HG02885 (cell line): ENCODE measurements at regions not wholly inside any gene's neighbourhood (a gene's known extent, or its start where the extent isn't known, plus 50 kb on each side); places are given as distances from the start of the nearest gene placed in this dataset.
"Not testable (repeated sequence)": the region's sequence is repeated elsewhere in the genome, so short reads cannot be mapped to it uniquely, and the experiment has no call there.

Experiments
- ATAC-seq: cut with Tn5 transposase; IDR thresholded peaks from one replicate; pipeline ENCODE4 v1.9.1; 2021; ENCODE audit warnings: mild to moderate bottlenecking; ENCODE audit not compliant: unreplicated experiment, poor library complexity

- ATAC-seq, result not testable (repeated sequence)
Observed at GRCh38 chr2:21379668-21380067, 255.9 kb downstream of the TDRD15 start.

GRCh38 chr2:21381421-21381820 is 257.7 kb downstream of the TDRD15 start:
- no peak for ATAC-seq

DNA sequence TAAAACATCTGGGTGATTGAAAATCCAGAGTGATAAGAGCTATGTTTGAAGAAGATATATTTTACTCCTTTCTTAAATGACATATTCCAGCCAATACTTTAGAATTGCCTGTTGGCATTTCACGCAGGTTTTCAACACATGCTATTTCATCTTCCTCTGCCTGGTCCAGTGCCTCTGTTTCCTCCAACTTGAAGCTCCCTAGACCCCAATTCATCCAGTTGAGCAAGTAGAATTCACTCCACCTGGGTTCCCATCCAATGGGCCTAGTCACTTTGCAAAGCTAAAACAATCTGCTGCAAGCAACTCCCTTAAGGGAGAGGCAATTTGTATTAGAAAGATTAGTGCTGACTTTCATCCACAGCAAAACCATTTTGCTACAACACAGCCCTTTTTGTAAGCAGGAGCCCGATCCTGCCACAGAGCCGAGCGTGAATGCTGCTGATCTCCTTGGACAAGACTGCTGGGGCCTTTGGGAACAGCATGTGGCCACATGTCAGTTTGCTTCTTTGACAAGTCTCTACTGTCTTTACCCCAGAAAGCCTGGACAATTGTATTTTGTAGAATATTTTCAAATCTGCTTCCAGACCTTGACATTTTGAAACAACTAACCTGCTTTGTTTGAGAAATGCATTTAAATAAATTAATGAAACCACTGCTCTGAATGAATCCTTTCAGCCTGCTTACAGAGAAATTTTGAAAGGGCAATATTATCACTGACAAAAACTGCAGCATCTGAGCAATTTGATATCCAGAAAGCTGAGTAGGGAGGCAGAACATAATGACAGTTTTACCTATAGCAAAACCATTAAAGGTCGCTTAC is 259.1 kb downstream of the TDRD15 start:
- no peak for ATAC-seq

DNA sequence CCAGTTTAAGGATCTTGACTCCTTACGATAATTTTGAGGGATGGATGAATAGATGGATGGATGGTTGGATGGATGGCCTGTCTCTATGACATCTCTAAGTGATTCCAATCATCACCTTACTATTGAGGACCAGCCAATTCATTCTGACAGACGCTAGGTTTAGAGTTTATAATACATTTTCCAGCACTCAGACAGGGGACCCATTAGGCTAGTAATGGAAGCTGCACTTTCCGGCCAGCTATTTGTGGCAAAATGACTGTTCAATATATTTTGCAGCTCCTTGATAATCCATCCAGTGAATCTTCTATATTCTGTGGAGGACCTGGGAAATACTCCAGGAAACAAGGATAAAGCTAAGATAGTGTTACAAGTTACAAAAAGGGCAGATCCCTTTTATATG is 262.9 kb downstream of the TDRD15 start:
- no peak for ATAC-seq

DNA sequence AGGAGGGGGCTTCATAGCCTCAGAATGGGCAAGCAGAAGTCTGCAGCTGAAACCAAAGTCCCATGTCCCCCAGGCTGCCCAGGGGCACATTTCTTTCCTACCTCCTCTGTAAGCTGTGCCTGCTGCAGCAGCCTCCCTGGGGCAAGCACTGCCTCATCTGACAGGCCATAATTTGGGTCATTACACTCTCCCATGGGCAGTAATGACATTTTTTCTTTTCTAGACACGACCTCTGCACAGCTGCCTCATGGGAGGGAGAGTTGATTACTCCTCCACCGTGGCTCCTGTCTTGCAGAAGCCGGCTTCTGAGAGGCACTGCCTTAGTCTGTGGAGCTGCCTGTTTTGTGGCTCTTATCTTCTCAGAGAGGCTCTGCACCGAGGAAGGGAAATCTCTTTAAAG is 268.9 kb downstream of the TDRD15 start:
- no peak for ATAC-seq

DNA sequence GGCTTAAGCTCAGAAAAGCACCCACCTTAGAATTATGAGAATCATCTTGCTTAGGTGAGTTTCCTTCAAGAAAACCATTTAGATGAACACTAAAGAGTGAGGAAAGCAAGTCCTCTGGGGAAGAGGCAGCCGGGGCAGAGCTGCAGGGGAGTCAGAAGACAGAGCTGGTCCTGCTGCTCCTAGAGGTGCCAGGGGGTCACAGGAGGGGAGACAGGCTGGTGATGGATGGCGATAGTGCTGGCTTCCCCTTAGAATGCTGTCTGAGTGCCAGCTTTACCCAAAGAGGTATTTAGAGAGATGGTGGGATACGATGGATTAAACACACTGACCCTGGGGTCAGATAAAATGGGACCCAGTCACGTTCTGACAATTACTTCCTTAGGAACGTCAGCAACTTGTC is 269.4 kb downstream of the TDRD15 start:
- no peak for ATAC-seq

DNA sequence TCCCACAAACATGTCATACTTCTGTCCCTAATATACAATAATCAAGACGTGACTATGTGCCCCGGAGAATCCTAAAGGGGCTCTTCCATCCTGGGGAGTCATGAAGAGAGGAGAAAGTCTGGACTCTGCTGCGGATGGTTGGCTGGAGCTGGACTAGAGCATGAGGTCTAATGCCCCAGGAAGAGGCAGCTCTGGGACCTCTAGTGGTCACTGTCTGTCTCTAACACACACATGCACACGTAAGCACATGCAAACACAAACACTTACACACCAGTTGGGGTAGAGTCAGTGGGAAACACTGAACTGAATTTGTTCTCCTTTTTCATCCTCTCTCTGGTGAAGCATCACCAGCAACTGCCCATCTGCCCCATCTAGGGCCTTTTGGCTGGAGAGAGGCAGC is 271.6 kb downstream of the TDRD15 start:
- ATAC-seq, result peak; percentile 65

DNA sequence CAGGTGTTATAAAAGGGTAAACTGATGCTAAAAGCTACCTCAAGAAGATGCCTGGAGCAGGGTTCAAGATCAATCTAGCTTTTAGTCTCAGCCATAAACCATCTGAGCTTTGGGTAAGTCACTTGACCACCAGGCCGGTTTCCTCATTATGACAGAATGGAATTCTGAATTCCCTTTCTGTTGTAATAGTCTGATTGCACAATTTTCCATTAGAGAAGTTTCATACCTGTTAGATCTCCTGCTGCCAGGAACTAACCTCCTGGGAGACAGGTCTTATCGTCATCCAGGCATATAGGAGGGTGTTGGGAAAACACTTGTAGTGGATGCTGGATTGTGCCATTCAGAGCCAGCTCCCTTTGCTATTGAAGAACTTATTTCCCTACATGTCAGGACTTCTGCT is 272.5 kb downstream of the TDRD15 start:
- ATAC-seq, result no peak

DNA sequence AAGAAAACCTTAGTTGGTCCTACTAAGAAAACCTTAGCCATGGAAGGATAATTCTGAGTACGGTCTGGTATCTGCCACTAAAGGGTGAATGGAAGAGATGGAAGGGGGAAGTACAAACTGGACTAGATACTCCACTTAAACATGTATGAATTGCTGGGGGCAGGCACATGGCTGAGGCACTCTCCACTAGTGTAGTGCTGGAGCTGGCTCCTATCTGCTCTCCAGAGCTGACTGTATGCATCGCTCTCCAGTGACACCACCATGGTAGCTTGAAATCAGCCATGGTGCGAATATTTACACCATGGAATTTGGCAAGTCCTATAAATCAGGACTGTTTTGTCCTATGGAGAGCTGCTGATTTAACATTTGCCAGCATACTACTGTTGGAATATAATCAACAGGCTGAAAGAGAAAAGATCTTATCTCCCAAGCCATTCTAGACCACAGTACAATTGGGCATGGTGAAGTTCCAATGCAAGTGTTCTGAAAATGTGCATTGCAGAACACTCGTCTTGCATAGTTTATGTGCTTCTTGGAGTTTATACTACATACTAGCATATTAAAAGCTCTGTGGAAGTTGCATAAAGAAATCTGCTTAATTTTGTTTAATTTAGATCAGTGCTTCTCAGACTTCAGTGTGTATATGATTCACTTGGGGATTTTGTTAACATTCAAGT is 277.4 kb downstream of the TDRD15 start:
- no peak for ATAC-seq

DNA sequence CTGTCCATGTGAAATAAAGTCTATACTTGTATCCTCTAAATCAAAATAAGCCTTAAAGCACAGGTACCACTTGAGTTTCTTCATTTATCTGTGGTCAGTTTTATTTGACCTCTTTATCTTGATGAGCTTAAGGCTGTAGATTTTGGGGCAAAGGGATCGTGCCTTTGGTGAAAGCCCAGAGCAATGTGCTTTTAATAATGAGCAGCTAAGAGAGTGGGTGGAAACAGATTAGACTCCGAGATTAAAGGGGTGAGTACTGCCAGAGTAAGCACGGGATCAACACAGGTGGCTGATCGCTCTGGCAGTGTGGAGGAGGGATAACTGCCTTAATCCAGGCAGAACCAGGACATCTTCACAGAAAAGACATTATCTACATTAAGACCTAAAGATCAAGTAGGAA is 280.4 kb downstream of the TDRD15 start:
- ATAC-seq, result no peak

GRCh38 chr2:21404827-21405625 is 281.3 kb downstream of the TDRD15 start:
- ATAC-seq, result no peak

DNA sequence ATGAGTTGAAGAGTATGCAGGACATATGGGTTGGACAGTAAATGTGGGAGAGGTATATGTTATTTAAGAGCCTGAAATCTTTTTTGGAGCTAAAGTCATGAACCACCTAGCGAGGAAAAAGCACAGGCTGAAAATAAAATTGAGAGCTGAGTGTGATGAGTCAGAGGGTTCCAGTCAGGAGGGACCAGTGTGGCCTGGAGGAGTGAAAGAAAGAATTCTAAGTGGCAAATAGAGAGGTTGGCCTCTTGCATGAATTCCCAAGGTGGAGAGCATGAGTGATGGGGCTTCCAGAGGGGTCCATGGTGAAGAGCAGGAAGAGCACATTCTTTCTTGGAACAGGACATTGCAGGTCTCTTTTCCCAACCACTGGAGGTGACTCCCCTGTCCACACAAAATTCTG is 282.6 kb downstream of the TDRD15 start:
- no peak for ATAC-seq

DNA sequence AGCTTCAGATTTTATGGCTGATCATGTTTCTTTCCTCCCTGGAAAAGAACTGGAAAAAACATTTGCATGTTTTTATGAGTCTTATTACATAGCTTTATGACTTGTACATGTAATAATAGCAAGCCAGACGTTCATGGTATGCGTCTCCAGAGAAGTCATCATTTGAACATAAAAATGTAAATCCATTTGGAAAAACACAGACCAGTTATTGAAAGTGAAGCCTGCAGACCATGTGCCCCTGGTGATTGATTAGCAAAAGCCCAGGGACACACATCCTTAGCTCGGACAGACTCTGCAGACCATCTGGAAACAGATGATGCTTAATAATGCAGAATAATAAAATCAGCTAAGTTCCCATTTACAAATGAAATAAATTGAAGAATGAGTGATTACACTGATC is 283.1 kb downstream of the TDRD15 start:
- no peak for ATAC-seq

GRCh38 chr2:21407851-21408250 is 284.1 kb downstream of the TDRD15 start:
- ATAC-seq, result no peak

DNA sequence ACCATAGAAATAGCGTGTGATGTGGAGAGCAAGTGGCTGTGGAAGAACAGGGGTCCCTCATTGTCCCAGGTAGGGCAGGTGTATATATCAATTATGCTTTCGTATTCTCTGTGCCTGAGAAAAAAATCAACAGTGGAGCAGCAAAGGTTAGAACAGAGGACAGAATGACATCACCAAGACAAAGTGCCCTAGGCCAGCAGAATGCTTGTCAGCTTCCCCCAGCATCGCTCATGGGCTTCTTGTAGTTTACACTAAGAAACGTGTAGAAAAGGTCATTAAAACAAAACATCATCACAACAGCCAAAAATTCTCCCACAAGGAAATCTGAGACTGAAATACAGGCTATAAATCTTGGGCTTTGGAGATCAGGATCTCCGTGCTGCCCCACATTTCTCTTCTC is 288.0 kb downstream of the TDRD15 start:
- no peak for ATAC-seq

- no peak for ATAC-seq
Observed at GRCh38 chr2:21412944-21413443, 289.2 kb downstream of the TDRD15 start.

DNA sequence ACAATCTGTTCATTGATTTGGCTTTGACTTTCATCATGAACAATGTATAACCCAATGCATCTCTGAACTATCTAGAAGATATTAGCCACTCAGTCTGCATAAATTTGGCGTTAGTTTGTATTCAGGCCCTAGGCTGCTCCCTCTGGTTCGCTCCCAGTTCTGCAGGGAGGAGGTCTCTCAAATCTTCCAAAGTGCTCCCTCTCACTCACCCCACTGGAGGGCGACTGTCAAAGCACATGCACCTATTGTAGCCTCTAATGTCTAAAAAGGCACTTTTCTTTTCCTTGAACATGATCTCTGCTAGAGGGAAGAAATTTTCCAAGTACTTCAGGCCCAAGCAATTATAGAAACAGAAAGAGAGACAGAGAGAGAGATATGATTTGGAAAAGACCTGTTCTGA is 291.5 kb downstream of the TDRD15 start:
- ATAC-seq, result no peak

- ATAC-seq, result no peak
Observed at GRCh38 chr2:21416226-21416625, 292.5 kb downstream of the TDRD15 start.

DNA sequence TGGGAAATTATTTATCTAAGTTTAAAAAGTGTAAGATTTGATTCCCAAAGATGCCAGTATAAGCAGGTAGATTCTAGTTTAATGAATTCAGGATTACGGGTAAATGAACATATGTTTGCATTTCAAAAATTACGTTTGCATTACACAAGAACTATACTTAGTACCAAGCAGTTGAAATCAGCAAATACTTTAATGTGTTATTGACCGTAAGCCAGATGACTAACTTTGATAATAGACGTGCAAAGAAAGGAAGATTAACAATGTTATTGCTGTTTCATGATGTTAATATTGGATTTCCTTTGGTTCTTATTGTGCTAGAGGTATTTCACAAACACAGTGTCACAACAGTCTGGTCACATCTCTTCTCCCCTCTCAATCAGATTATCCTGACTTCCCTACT is 294.7 kb downstream of the TDRD15 start:
- no peak for ATAC-seq

- no peak for ATAC-seq
Observed at GRCh38 chr2:21420553-21421335, 297.0 kb downstream of the TDRD15 start.
